B cell (primary cell): ENCODE measurements at regions not wholly inside any gene's neighbourhood (a gene's known extent, or its start where the extent isn't known, plus 50 kb on each side); places are given as distances from the start of the nearest gene placed in this dataset.

Experiments
- CTCF ChIP-seq: fragments of 200-600 bp; IDR thresholded peaks from one replicate; pipeline ENCODE4 v1.8.0; 2022; ENCODE audit warnings: antibody characterized with exemption, mild to moderate bottlenecking
- EZH2 ChIP-seq: IDR thresholded peaks from 2 replicates; pipeline ENCODE4 v1.6.1; 2012; ENCODE audit warnings: borderline replicate concordance, low read depth, mild to moderate bottlenecking, moderate library complexity, low read length; ENCODE audit not compliant: insufficient read depth, poor library complexity, severe bottlenecking

GRCh38 chr16:55933038-55933437 is 57.9 kb upstream of the CES5A start:
- TF ChIP-seq CTCF (no peak), EZH2 (no peak)
